ENCODE measurements at regions not wholly inside any gene's neighbourhood (a gene's known extent, or its start where the extent isn't known, plus 50 kb on each side); places are given as distances from the start of the nearest gene placed in this dataset.

- H3K36me3 ChIP-seq = no peaks in the 10 kb centered on the region
- no peaks in the 10 kb centered on the region for H3K9me3 ChIP-seq
- H3K27ac ChIP-seq = no peak overlapping the region
- no peak for DNase-seq
- no peak overlapping the region for H3K4me3 ChIP-seq
- H3K27me3 ChIP-seq = no peaks in the 10 kb centered on the region
- H3K4me1 ChIP-seq = no peaks in the 10 kb centered on the region
- H3K9ac ChIP-seq (ENCODE audit: low read depth in 2 of 2, low read length in 2 of 2) = no peak overlapping the region
- intact Hi-C loops (cut with DNase I) = no loop called here
- no peak for TF ChIP-seq CTCF (IDR thresholded peaks at IDR 0.05)
These were observed 69.5 kb upstream of the TGIF1 start for GRCh38 chr18:3380384-3380961.

- Histone ChIP-seq H3K9me3 (no peaks in the 10 kb centered on the region), H3K27ac (no peak overlapping the region), H3K36me3 (no peaks in the 10 kb centered on the region), H3K4me3 (no peak overlapping the region), H3K4me1 (no peaks in the 10 kb centered on the region), H3K27me3 (no peaks in the 10 kb centered on the region), H3K9ac (ENCODE audit: low read depth in 2 of 2, low read length in 2 of 2) (no peak overlapping the region)
- intact Hi-C loops (cut with DNase I) = no loop called here
- TF ChIP-seq CTCF (IDR thresholded peaks at IDR 0.05) = no peak
- no peak for DNase-seq
These were observed 66.5 kb upstream of the TGIF1 start for GRCh38 chr18:3383381-3383915.

- TF ChIP-seq CTCF (IDR thresholded peaks at IDR 0.05) = no peak
- H3K27ac ChIP-seq = no peak overlapping the region
- H3K36me3 ChIP-seq = no peaks in the 10 kb centered on the region
- H3K9ac ChIP-seq (ENCODE audit: low read depth in 2 of 2, low read length in 2 of 2) = no peak overlapping the region
- H3K9me3 ChIP-seq = no peaks in the 10 kb centered on the region
- no peaks in the 10 kb centered on the region for H3K4me1 ChIP-seq
- intact Hi-C loops (cut with DNase I) = no loop called here
- DNase-seq = no peak
- no peak overlapping the region for H3K4me3 ChIP-seq
- no peaks in the 10 kb centered on the region for H3K27me3 ChIP-seq
These were observed 65.1 kb upstream of the TGIF1 start for GRCh38 chr18:3384664-3385563.

GRCh38 chr18:3388323-3388722, 61.6 kb upstream of the TGIF1 start:
- intact Hi-C loops (cut with DNase I) = no loop called here
- no peak overlapping the region for H3K4me3 ChIP-seq
- DNase-seq = no peak
- no peaks in the 10 kb centered on the region for H3K9me3 ChIP-seq
- H3K4me1 ChIP-seq = no peaks in the 10 kb centered on the region
- no peaks in the 10 kb centered on the region for H3K27me3 ChIP-seq
- no peak for TF ChIP-seq CTCF (IDR thresholded peaks at IDR 0.05)
- no peak overlapping the region for H3K9ac ChIP-seq (ENCODE audit: low read depth in 2 of 2, low read length in 2 of 2)
- H3K27ac ChIP-seq = no peak overlapping the region
- H3K36me3 ChIP-seq = no peaks in the 10 kb centered on the region

- no peak for TF ChIP-seq CTCF (IDR thresholded peaks at IDR 0.05)
- H3K4me3 ChIP-seq = no peak overlapping the region
- DNase-seq = no peak
These were observed 61.0 kb upstream of the TGIF1 start for GRCh38 chr18:3388980-3389379.

More at GRCh38 chr18:3388980-3389379, 61.0 kb upstream of the TGIF1 start:
- H3K4me1 ChIP-seq = no peaks in the 10 kb centered on the region
- H3K27ac ChIP-seq = no peak overlapping the region
- H3K36me3 ChIP-seq = no peaks in the 10 kb centered on the region
- intact Hi-C loops (cut with DNase I) = no loop called here
- no peaks in the 10 kb centered on the region for H3K9me3 ChIP-seq
- no peaks in the 10 kb centered on the region for H3K27me3 ChIP-seq
- H3K9ac ChIP-seq (ENCODE audit: low read depth in 2 of 2, low read length in 2 of 2) = no peak overlapping the region
